ENCODE measurements at regions not wholly inside any gene's neighbourhood (a gene's known extent, or its start where the extent isn't known, plus 50 kb on each side); places are given as distances from the start of the nearest gene placed in this dataset.

- TF ChIP-seq CTCF (IDR thresholded peaks at IDR 0.05; ENCODE audit: insufficient read depth, low read depth, low read length): no peak
- no peak overlapping the region for H3K9ac ChIP-seq (ENCODE audit: low read length)
- FAIRE-seq: no peak
Observed at GRCh38 chrX:88072339-88073030, 554.9 kb downstream of the KLHL4 start.

GRCh38 chrX:88101968-88102367, 584.4 kb downstream of the KLHL4 start:
- no peak overlapping the region for H2AFZ ChIP-seq (ENCODE audit: low read depth, low read length)
- no peaks in the 10 kb centered on the region for H3K79me2 ChIP-seq (ENCODE audit: insufficient read depth, low read length)
- no peak for FAIRE-seq
- TF ChIP-seq EZH2 (IDR thresholded peaks at IDR 0.05; ENCODE audit: insufficient read depth, low read length) (no peak), CTCF (IDR thresholded peaks at IDR 0.05; ENCODE audit: insufficient read depth, low read depth, low read length) (no peak)
- H3K4me1 ChIP-seq (ENCODE audit: insufficient read depth, low read length): no peaks in the 10 kb centered on the region
- H3K36me3 ChIP-seq (ENCODE audit: insufficient read depth, low read length): no peaks in the 10 kb centered on the region
- H3K27ac ChIP-seq (ENCODE audit: low read depth, low read length): no peak overlapping the region
- H4K20me1 ChIP-seq (ENCODE audit: insufficient read depth, low read length): no peaks in the 10 kb centered on the region
- no peaks in the 10 kb centered on the region for H3K27me3 Mint-ChIP-seq (ENCODE audit: low read depth, unreplicated experiment)
- no peak for DNase-seq (ENCODE audit: low read depth)
- no peaks in the 10 kb centered on the region for H3K36me3 Mint-ChIP-seq (ENCODE audit: low read depth, unreplicated experiment)
- no peak overlapping the region for H3K4me2 ChIP-seq (ENCODE audit: low read length)
- no peaks in the 10 kb centered on the region for H3K27me3 ChIP-seq (ENCODE audit: insufficient read depth, low read length)
- no peak overlapping the region for H3K9ac ChIP-seq (ENCODE audit: low read length)
- H3K4me3 Mint-ChIP-seq (ENCODE audit: unreplicated experiment): no peak overlapping the region
- no peaks in the 10 kb centered on the region for H3K9me3 ChIP-seq (ENCODE audit: insufficient read depth, low read depth, low read length)
- H3K4me3 ChIP-seq (ENCODE audit: insufficient read depth, low read depth, low read length): no peak overlapping the region
- H3K9me3 Mint-ChIP-seq (ENCODE audit: unreplicated experiment): no peaks in the 10 kb centered on the region
- no peak overlapping the region for H3K27ac Mint-ChIP-seq (ENCODE audit: unreplicated experiment)
- H3K4me1 Mint-ChIP-seq (ENCODE audit: low read depth, unreplicated experiment): no peaks in the 10 kb centered on the region

More at GRCh38 chrX:88072339-88073030, 554.9 kb downstream of the KLHL4 start:
- Histone ChIP-seq H3K4me2 (ENCODE audit: low read length) (no peak overlapping the region), H3K36me3 (ENCODE audit: insufficient read depth, low read length) (no peaks in the 10 kb centered on the region), H4K20me1 (ENCODE audit: insufficient read depth, low read length) (no peaks in the 10 kb centered on the region), H3K9me3 (ENCODE audit: insufficient read depth, low read depth, low read length) (no peaks in the 10 kb centered on the region), H2AFZ (ENCODE audit: low read depth, low read length) (no peak overlapping the region), H3K4me3 (ENCODE audit: insufficient read depth, low read depth, low read length) (no peak overlapping the region), H3K79me2 (ENCODE audit: insufficient read depth, low read length) (no peaks in the 10 kb centered on the region), H3K4me1 (ENCODE audit: insufficient read depth, low read length) (no peaks in the 10 kb centered on the region), H3K27me3 (ENCODE audit: insufficient read depth, low read length) (no peaks in the 10 kb centered on the region), H3K27ac (ENCODE audit: low read depth, low read length) (no peak overlapping the region)
- Mint-ChIP-seq H3K9me3 (ENCODE audit: unreplicated experiment) (no peaks in the 10 kb centered on the region), H3K27ac (ENCODE audit: unreplicated experiment) (no peak overlapping the region), H3K27me3 (ENCODE audit: low read depth, unreplicated experiment) (no peaks in the 10 kb centered on the region), H3K36me3 (ENCODE audit: low read depth, unreplicated experiment) (no peaks in the 10 kb centered on the region), H3K4me1 (ENCODE audit: low read depth, unreplicated experiment) (no peaks in the 10 kb centered on the region), H3K4me3 (ENCODE audit: unreplicated experiment) (no peak overlapping the region)
- no peak for DNase-seq (ENCODE audit: low read depth)

- TF ChIP-seq EZH2 (IDR thresholded peaks at IDR 0.05; ENCODE audit: insufficient read depth, low read length) (no peak), CTCF (IDR thresholded peaks at IDR 0.05; ENCODE audit: insufficient read depth, low read depth, low read length) (no peak)
- Histone ChIP-seq H3K9ac (ENCODE audit: low read length) (no peak overlapping the region), H3K27ac (ENCODE audit: low read depth, low read length) (no peak overlapping the region), H3K79me2 (ENCODE audit: insufficient read depth, low read length) (no peaks in the 10 kb centered on the region), H3K36me3 (ENCODE audit: insufficient read depth, low read length) (no peaks in the 10 kb centered on the region), H3K27me3 (ENCODE audit: insufficient read depth, low read length) (no peaks in the 10 kb centered on the region), H3K4me2 (ENCODE audit: low read length) (no peak overlapping the region), H2AFZ (ENCODE audit: low read depth, low read length) (no peak overlapping the region), H3K4me1 (ENCODE audit: insufficient read depth, low read length) (no peaks in the 10 kb centered on the region), H3K9me3 (ENCODE audit: insufficient read depth, low read depth, low read length) (no peaks in the 10 kb centered on the region), H4K20me1 (ENCODE audit: insufficient read depth, low read length) (no peaks in the 10 kb centered on the region), H3K4me3 (ENCODE audit: insufficient read depth, low read depth, low read length) (no peak overlapping the region)
- Mint-ChIP-seq H3K4me3 (ENCODE audit: unreplicated experiment) (no peak overlapping the region), H3K27ac (ENCODE audit: unreplicated experiment) (no peak overlapping the region), H3K36me3 (ENCODE audit: low read depth, unreplicated experiment) (no peaks in the 10 kb centered on the region), H3K4me1 (ENCODE audit: low read depth, unreplicated experiment) (no peaks in the 10 kb centered on the region), H3K9me3 (ENCODE audit: unreplicated experiment) (no peaks in the 10 kb centered on the region), H3K27me3 (ENCODE audit: low read depth, unreplicated experiment) (no peaks in the 10 kb centered on the region)
- FAIRE-seq (peak; percentile 76), DNase-seq (ENCODE audit: low read depth) (no peak)
Observed at GRCh38 chrX:88135735-88136134, 611.3 kb upstream of the CPXCR1 start.

Measured in astrocyte (in vitro differentiated cells and primary cell).